ENCODE measurements at regions not wholly inside any gene's neighbourhood (a gene's known extent, or its start where the extent isn't known, plus 50 kb on each side); places are given as distances from the start of the nearest gene placed in this dataset.

DNA sequence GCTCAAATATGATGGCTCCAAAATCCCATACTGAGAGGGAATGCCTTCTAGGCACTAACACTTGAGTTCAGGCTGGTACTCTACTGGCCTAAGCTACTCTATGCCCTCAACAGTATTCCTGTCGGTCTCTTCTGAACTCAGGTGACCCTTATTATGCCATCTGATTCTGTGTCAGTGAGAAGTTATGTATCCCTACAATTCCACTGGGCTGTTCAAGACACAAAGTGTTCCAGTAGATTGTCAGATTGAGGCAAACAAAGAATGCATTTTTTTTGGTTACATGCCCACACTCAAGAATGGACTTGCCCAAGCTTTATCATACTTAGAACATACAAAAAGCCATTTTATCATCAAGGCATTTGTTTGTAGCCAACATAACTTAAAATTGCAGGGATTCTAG, 553.8 kb upstream of the PRMT6 start:
- DNase-seq = no peak

- no peak for DNase-seq
These were observed 541.1 kb upstream of the PRMT6 start for GRCh38 chr1:106515375-106515774.

GRCh38 chr1:106517224-106517623, 539.2 kb upstream of the PRMT6 start:
- DNase-seq = no peak

- DNase-seq = no peak
These were observed 533.0 kb upstream of the PRMT6 start for GRCh38 chr1:106523497-106523896.

DNA sequence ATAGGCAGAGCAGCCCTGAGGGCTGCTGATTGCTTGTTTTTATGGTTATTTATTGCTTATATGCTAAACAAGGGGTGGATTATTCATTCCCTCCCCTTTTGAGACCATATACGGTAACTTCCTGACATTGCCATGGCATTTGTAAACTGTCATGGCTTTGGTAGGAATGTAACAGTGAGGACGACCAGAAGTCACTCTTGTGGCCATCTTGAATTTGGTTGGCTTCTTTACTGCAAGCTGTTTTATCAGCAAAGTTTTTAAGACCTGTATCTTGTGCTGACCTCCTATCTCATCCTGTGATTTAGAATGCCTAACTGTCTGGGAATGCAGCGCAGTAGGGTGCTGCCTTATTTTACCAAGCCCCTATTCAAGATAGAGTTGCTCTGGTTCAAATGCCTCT, 531.8 kb upstream of the PRMT6 start:
- DNase-seq = no peak

- no peak for DNase-seq
These were observed 529.8 kb upstream of the PRMT6 start for GRCh38 chr1:106526650-106527049.

DNA sequence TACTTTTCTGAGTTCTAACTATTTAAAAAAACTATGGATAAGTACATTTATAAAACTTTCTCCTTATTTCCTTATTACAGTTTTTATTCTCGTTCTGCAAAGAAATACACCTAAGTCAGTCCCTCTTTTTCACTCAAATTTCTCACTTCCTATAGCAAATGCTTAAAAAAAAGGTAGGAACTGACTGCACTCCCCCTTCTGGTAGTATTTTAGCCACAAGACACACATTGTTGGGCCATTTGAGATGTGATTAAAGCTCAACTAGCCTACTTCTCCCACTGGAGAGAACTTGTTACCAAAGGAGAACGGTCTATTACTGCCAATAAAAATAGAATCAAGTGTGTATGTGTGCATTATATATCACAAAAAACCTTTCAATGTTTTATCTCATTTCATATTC, 521.9 kb upstream of the PRMT6 start:
- no peak for DNase-seq

DNA sequence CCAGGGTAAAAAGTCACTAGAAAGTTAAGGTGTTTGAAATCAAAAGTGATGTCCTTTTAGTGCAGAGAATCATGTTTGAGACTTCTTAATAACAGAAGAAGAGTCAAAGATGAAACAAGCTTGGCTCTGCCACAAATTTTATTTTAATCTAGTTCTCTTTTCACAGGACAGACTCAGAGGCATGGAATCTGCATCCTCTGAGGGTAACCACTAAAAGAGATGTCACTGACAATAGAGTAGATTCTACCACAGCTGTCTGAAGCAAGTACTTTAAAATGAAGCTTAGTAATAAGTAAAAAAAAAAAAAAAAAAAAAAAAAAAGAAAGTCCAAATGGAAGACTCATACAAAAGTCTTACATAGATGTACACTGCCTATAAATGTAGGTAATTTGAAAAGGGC, 519.7 kb upstream of the PRMT6 start:
- no peak for DNase-seq

- no peak for DNase-seq
These were observed 507.7 kb upstream of the PRMT6 start for GRCh38 chr1:106548726-106549125.

DNA sequence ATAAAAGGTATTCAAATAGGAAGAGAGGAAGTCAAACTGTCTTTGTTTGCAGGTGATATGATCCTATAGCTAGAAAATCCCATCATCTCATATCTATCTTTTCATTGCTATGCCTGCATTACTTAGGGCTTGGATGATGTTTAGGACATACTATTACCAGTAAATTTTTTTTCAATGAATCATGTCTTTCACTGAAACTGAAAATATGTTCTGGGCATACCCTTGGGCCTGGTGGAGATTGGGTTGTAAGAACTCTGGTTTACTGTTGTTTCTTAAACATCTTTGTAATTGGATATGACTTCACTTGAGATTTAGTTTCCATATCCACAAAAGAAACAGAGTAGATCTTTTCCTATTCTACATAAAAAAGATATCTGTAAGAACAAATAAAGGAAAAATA, 502.2 kb upstream of the PRMT6 start:
- DNase-seq = no peak

DNA sequence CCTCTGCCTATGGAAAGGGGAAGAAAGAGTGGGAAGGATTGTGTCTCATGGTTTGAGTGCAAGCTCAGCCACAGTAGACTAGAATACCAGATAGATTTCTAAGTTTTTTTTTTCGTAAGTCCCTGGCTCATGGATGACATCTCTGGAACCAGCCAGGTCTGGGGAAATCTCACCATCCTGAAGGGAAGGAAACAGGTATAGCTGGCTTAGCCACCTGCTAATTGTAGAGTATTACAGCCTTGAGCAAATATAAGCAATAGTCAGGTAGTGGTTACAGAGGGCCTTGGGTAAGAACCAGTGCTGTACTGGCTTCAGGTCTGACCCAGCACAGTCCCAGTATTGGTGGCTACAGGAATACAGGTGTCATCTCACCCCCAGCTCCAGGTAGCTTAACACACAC, 500.9 kb upstream of the PRMT6 start:
- no peak for DNase-seq

- DNase-seq = no peak
These were observed 492.3 kb upstream of the PRMT6 start for GRCh38 chr1:106564192-106564591.

DNA sequence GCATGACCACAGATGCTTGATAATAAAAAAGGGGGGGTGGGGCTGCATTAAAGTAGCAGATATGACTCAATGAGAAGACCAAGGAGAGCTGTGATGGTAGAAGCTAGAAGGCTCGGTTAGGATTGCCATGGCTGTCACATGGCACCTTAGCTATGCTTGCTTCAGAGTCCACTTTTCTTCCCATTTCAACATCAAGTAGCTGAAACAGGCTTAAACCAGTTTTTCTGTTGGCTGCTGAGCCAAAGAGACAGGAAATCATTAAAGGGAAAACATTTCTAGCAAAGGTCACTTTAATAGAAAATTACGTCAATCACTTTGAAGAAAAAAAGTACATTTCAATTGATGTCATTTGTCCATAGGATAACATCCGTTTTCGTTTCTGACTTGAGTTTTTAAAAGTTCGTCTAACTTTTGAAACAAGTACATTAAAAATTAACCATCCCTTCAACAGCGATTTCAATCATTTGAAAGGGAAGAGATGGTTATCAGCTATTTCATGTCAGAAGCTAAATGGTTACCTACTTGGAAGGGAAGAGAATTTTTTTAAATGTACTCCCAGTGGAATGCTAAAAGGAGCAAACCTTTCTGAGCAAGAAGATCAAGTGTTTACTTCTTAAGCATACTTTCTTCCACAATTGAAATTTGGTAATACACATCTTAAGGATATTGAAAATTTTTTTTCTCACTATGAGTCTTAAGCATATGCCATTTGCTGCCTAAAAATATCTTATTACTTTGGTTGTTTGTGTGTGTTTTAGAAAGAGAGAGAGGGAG, 488.1 kb upstream of the PRMT6 start:
- no peak for DNase-seq

DNA sequence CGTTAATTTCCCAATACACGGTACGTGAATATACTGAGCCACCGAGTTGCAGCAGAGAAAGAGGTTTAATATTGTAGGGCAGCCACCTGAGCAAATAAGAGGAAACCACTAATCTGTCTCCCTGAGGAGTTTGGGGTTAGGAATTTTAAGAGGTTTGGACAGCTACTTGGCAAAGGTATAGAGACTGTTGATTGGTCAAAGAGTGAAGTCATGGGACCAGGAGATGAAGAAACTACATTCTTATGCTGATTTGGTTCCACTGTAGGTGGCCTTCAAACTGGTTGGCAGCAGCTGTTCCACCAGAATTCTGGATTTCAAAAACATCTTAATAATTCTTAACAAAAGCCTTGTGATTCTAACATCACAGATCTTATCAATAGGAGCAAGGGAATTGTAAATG, 485.4 kb upstream of the PRMT6 start:
- no peak for DNase-seq

- DNase-seq = no peak
These were observed 472.4 kb upstream of the PRMT6 start for GRCh38 chr1:106584107-106584506.

- no peak for DNase-seq
These were observed 471.8 kb upstream of the PRMT6 start for GRCh38 chr1:106584676-106585075.

- no peak for DNase-seq
These were observed 455.8 kb upstream of the PRMT6 start for GRCh38 chr1:106600626-106601025.

DNA sequence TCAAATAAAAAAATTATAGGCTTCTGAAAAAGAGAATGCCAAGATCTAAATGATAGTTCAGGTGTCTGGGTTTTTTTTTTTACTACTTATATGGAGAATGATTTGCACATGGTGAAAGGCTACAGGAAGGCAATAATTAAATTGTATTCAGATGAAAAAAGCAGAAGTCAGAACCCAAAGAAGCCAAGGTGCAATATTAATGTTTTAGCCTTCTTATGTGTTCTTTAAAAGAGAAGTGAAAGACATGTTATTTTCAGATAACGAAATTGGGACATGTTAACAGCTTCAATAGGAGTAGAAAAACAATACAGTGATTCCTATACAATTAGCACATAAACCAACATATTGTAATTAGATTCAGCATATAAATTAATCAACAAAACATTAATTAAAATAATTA, 452.9 kb upstream of the PRMT6 start:
- DNase-seq = no peak

GRCh38 chr1:106608841-106609240, 447.6 kb upstream of the PRMT6 start:
- DNase-seq = no peak

- no peak for DNase-seq
These were observed 443.4 kb upstream of the PRMT6 start for GRCh38 chr1:106613068-106613467.

DNA sequence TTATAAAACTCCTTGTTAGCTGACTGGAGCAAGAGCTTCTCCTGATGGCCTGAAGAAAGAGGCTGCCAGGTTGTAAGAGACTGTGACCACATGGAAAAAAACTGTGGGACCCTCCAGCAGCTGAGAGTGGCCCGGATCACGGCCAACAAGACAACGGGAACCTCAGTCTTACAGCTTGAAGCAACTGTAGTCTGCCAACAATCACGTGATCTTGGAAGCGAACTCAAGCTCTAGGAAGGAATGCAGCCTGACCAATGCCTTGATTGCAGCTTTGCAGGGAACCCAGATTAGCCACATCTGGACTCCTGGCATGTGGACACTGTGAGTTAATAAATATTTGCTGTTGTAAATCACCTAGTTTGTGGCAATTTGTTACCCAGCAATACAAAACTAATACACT, 442.6 kb upstream of the PRMT6 start:
- no peak for DNase-seq

DNA sequence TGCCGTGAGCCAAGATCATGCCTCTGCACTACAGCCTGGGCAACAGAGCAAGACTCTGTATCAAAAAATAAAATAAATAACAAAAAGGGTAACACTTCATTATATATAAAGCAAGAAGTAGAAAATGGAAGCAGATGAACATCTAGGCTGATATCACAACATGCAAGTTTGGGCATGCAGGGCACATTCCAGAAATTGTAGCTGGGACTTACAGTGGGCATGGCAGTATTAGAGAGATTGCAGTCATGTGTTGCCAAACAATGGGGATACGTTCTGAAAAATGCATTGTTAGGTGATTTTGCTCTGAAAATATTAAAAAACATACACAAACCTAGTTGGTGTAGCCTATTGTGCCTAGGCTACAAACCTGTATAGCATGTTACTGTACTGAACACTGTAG, 441.0 kb upstream of the PRMT6 start:
- DNase-seq = no peak

DNA sequence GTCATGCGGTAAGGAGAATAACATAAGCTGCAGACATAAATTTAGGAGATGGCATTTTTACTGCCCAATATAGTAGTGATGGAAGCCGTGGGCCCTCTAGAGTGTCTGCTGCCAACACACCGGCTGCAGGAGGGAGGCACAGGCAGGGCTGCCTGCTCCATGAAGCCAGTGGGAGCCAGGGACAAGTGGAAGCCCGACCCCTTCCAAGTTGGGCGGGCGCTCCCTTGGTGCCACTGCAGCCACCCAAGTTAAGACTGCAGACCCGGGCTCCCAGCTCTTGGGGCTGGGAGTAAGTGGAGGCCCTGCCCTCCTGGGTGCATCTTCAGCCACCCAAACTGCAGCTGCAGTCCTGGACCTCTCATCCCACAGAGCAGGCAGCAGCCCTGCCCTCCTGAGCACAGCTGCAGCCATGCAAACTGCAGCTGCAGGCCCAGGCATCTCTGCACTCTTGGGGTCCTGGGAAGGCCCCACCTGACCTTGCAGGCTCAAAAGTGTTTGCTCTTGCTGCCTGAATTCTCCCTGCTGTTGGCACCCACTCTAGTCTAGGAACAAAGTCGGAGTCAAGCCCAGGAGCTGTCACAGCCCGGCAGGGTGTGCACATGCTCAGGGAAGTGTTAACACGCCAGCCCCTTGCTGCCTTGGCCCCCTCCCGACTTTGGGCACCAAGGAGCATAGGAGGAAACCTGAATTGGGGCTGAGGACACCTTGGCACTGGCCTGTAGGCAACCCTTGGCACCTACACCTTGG, 437.2 kb upstream of the PRMT6 start:
- no peak for DNase-seq

DNA sequence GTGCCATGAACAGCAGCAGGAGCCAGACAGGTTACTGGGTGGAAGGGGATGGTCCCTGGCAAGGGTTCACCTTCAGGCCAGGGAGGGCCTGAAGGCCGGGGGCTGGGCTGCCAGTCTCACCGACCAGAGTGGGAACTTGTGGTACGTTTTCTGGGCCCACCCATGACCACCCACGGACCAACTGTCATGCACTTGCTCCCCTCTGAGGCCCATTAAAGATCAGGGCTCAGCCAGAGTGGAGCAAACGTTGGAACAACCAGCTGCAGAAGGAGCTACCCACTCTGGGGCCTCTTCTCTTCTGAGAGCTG, 436.7 kb upstream of the PRMT6 start:
- DNase-seq = no peak

DNA sequence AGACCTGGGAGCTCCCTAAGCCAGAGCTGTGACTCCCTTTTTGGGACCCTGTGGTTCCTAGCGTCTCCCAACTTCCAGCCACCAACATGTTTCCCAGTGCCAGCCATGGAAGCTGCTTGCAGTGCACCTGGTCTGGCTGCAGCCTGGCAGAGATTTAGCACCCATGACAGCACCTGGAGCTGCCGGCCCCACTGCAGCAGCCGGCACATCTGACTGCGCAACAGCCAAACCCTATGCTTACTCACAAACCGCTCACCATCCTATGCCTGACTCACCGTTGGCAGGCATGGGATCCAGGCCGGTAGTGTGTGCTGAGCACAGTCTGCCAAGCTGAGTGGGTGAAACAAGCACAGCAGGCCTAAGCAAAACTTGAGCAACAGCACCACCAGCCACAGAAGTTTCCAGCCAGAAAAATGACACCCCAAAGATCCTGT, 435.9 kb upstream of the PRMT6 start:
- DNase-seq = no peak
